Peyer's patch (tissue), 4 donors: ENCODE measurements at regions not wholly inside any gene's neighbourhood (a gene's known extent, or its start where the extent isn't known, plus 50 kb on each side); places are given as distances from the start of the nearest gene placed in this dataset.

ENCODE experiments used
- DNase-seq, 3 donors: peaks; one replicate each; pipeline ENCODE4 v3.0.0-alpha.2; 2017 to 2019
- H3K27ac ChIP-seq, 4 donors: fragments of 200-600 bp; sonication (generic); one replicate each; pipeline ENCODE4 v1.5.1; 2016 to 2019
- H3K27me3 ChIP-seq, 2 donors: fragments of 200-600 bp; sonication (generic); one replicate each; pipeline ENCODE4 v1.5.1; 2019
- H3K36me3 ChIP-seq, 3 donors: fragments of 200-600 bp; sonication (generic); one replicate each; pipeline ENCODE4 v1.5.1; 2016 to 2019
- H3K4me1 ChIP-seq, 4 donors: fragments of 200-600 bp; sonication (generic); one replicate each; pipeline ENCODE4 v1.5.1; 2016 to 2019
- H3K4me3 ChIP-seq, 4 donors: fragments of 200-600 bp; sonication (generic); 1 replicate in 3 of 4; 2 replicates in 1 of 4; pipeline ENCODE4 v1.5.1; 2016 to 2019; ENCODE audit warnings: mild to moderate bottlenecking in 1 of 4
- H3K9me3 ChIP-seq, 4 donors: fragments of 200-600 bp; sonication (generic); one replicate each; pipeline ENCODE4 v1.5.1; 2016 to 2019; ENCODE audit warnings: mild to moderate bottlenecking in 1 of 4
- CTCF ChIP-seq, 6 experiments: fragments of 450-650 bp in 4 of 6; fragments of 200-600 bp in 2 of 6; sonication (generic) in 1 of 6; IDR thresholded peaks; one replicate each; pipeline ENCODE4 v1.5.1; 2017 to 2019; ENCODE audit warnings: antibody characterized with exemption in 6 of 6, mild to moderate bottlenecking in 3 of 6, moderate library complexity in 1 of 6
- POLR2A ChIP-seq, 2 donors: fragments of 450-650 bp; IDR thresholded peaks; one replicate each; pipeline ENCODE4 v1.5.1; 2017; ENCODE audit warnings: antibody characterized with exemption in 2 of 2, mild to moderate bottlenecking in 2 of 2, moderate library complexity in 2 of 2

DNA sequence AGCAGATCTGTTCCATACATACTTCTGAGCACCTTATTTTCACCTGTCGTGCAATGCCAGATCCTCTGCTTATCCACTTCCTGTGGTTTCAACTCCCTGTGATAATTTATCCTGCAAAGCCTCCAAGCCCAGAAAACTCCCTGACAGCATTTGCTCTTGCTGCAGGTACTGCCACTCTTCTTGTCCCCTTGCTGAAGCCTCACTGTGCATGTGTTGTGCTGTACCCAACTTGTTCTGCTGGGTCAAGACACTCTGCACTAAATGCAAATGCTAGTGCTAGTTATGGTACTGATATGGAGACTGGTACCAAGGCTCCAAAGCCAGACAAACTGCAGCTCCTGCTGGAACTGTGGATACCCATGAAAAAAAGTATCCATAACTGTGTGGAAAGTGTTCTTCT, 315.4 kb upstream of the MIR17HG start:
- no peak overlapping the region for H3K4me3 ChIP-seq
- no peaks in the 10 kb centered on the region for H3K9me3 ChIP-seq
- peaks cover 0 to 5% of the 10 kb centered on the region in 2 donors for H3K27me3 ChIP-seq
- H3K36me3 ChIP-seq, result no peaks in the 10 kb centered on the region
- H3K4me1 ChIP-seq, result no peaks in the 10 kb centered on the region
- DNase-seq, result no peak
- no peak overlapping the region for H3K27ac ChIP-seq
- TF ChIP-seq CTCF (IDR thresholded peaks at IDR 0.05), result no peak
- TF ChIP-seq POLR2A (IDR thresholded peaks at IDR 0.05), result no peak

GRCh38 chr13:91036886-91037285, 310.6 kb upstream of the MIR17HG start:
- H3K27me3 ChIP-seq, result peaks cover 0 to 5% of the 10 kb centered on the region in 2 donors
- no peak for DNase-seq
- no peak overlapping the region for H3K4me3 ChIP-seq
- H3K4me1 ChIP-seq, result no peaks in the 10 kb centered on the region
- H3K36me3 ChIP-seq, result no peaks in the 10 kb centered on the region
- H3K9me3 ChIP-seq, result no peaks in the 10 kb centered on the region
- no peak overlapping the region for H3K27ac ChIP-seq
- no peak for TF ChIP-seq CTCF (IDR thresholded peaks at IDR 0.05)
- TF ChIP-seq POLR2A (IDR thresholded peaks at IDR 0.05), result no peak

DNA sequence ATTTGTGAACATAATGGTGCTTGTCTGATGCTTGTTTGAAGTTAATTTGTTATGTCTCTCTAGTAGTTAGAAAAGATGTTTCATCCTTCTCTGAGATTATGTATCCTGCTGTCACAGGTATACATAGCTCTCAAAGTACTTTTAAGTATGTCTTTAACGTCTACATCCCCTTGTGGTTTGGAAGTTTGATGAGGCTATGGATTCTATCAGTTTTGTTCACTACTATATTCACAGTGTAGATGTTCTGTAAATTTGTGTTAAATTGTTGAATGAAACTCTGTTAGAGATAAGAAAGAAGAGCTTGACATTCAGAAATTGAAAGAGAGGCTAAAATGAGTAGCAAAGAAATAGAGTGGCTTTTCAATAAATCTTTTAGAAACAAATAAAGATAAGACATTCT, 304.6 kb upstream of the MIR17HG start:
- DNase-seq, result no peak
- H3K4me3 ChIP-seq, result no peak overlapping the region

GRCh38 chr13:91045351-91046034, 302.0 kb upstream of the MIR17HG start:
- no peak overlapping the region for H3K27ac ChIP-seq
- H3K27me3 ChIP-seq, result no peaks in the 10 kb centered on the region
- no peaks in the 10 kb centered on the region for H3K36me3 ChIP-seq
- no peak for DNase-seq
- no peak overlapping the region for H3K4me3 ChIP-seq
- no peaks in the 10 kb centered on the region for H3K4me1 ChIP-seq
- H3K9me3 ChIP-seq, result no peaks in the 10 kb centered on the region
- TF ChIP-seq POLR2A (IDR thresholded peaks at IDR 0.05) (no peak), CTCF (IDR thresholded peaks at IDR 0.05) (no peak)

More for the DNA sequence above, 304.6 kb upstream of the MIR17HG start:
- no peaks in the 10 kb centered on the region for H3K36me3 ChIP-seq
- no peak overlapping the region for H3K27ac ChIP-seq
- no peaks in the 10 kb centered on the region for H3K4me1 ChIP-seq
- no peaks in the 10 kb centered on the region for H3K9me3 ChIP-seq
- no peaks in the 10 kb centered on the region for H3K27me3 ChIP-seq
- TF ChIP-seq CTCF (IDR thresholded peaks at IDR 0.05) (no peak), POLR2A (IDR thresholded peaks at IDR 0.05) (no peak)

GRCh38 chr13:91046715-91047327, 300.7 kb upstream of the MIR17HG start:
- no peaks in the 10 kb centered on the region for H3K36me3 ChIP-seq
- no peak for TF ChIP-seq POLR2A (IDR thresholded peaks at IDR 0.05)
- no peak for TF ChIP-seq CTCF (IDR thresholded peaks at IDR 0.05)
- H3K27me3 ChIP-seq, result no peaks in the 10 kb centered on the region
- DNase-seq, result no peak
- no peak overlapping the region for H3K4me3 ChIP-seq
- H3K4me1 ChIP-seq, result no peaks in the 10 kb centered on the region
- no peak overlapping the region for H3K27ac ChIP-seq
- H3K9me3 ChIP-seq, result no peaks in the 10 kb centered on the region
